Lower leg skin (tissue), 4 donors: ENCODE measurements at regions not wholly inside any gene's neighbourhood (a gene's known extent, or its start where the extent isn't known, plus 50 kb on each side); places are given as distances from the start of the nearest gene placed in this dataset.
"Not testable (repeated sequence)": the region's sequence is repeated elsewhere in the genome, so short reads cannot be mapped to it uniquely, and the experiment has no call there.

Experiments used
- DNase-seq, 2 donors: peaks; one replicate each; pipeline ENCODE4 v3.0.0-alpha.2; 2019; ENCODE audit warnings: low spot score in 2 of 2
- H3K4me3 ChIP-seq: fragments of 200-600 bp; sonication (generic); 2 replicates; pipeline ENCODE4 v1.5.1; 2017; ENCODE audit warnings: mild to moderate bottlenecking, low read depth; ENCODE audit not compliant: poor library complexity, severe bottlenecking
- CTCF ChIP-seq, 3 donors: fragments of 450-650 bp; IDR thresholded peaks; one replicate each; pipeline ENCODE4 v1.5.1; 2016; ENCODE audit warnings: antibody characterized with exemption in 3 of 3, mild to moderate bottlenecking in 3 of 3, moderate library complexity in 2 of 3
- POLR2A ChIP-seq, 2 donors: fragments of 450-650 bp; IDR thresholded peaks; one replicate each; pipeline ENCODE4 v1.6.1; 2016 to 2017; ENCODE audit warnings: antibody characterized with exemption in 2 of 2, mild to moderate bottlenecking in 1 of 2, moderate library complexity in 1 of 2
- WGBS, 2 donors: methylation state at CpG; one replicate each; pipeline ENCODE4 v1.1.5; 2018; 5-methylcytosine and 5-hydroxymethylcytosine counted together
- intact Hi-C: fragments of 100-400 bp; cut with DNase I; formaldehyde crosslinking; loops from one replicate; pipeline ENCODE4 v1.15.0; 2023; ENCODE audit warnings: low total_unique reads

GRCh38 chr5:9771079-9771478 lies 140.9 kb upstream of the TAS2R1 start:
- H3K4me3 ChIP-seq, result no peak overlapping the region
- 63 to 65% methylated on average over 1 of the region's 1 CpG for WGBS, 2 donors
- TF ChIP-seq POLR2A (IDR thresholded peaks at IDR 0.05), result no peak
- no peak for TF ChIP-seq CTCF (IDR thresholded peaks at IDR 0.05)
- DNase-seq, result no peak
- intact Hi-C loops, result no loop called here

GRCh38 chr5:9766581-9766980 lies 136.4 kb upstream of the TAS2R1 start:
- 74 to 82% methylated on average over 3 of the region's 3 CpGs for WGBS, 2 donors
- DNase-seq, result no peak
- intact Hi-C loops, result no loop called here
- H3K4me3 ChIP-seq, result no peak overlapping the region
- TF ChIP-seq CTCF (IDR thresholded peaks at IDR 0.05), result no peak
- TF ChIP-seq POLR2A (IDR thresholded peaks at IDR 0.05), result no peak

- no peak for DNase-seq
- intact Hi-C loops, result no loop called here
- TF ChIP-seq POLR2A (IDR thresholded peaks at IDR 0.05) (no peak), CTCF (IDR thresholded peaks at IDR 0.05) (no peak)
- 41 to 47% methylated on average over 4 of the region's 4 CpGs for WGBS, 2 donors
- no peak overlapping the region for H3K4me3 ChIP-seq
These were observed 135.4 kb upstream of the TAS2R1 start for GRCh38 chr5:9765419-9766140.

- intact Hi-C loops, result no loop called here
- DNase-seq, result no peak
- WGBS, 2 donors, result 47 to 50% methylated on average over 4 of the region's 4 CpGs
- TF ChIP-seq POLR2A (IDR thresholded peaks at IDR 0.05), result no peak
- TF ChIP-seq CTCF (IDR thresholded peaks at IDR 0.05), result no peak
- no peak overlapping the region for H3K4me3 ChIP-seq
These were observed 131.6 kb upstream of the TAS2R1 start for GRCh38 chr5:9761706-9762105.

DNA sequence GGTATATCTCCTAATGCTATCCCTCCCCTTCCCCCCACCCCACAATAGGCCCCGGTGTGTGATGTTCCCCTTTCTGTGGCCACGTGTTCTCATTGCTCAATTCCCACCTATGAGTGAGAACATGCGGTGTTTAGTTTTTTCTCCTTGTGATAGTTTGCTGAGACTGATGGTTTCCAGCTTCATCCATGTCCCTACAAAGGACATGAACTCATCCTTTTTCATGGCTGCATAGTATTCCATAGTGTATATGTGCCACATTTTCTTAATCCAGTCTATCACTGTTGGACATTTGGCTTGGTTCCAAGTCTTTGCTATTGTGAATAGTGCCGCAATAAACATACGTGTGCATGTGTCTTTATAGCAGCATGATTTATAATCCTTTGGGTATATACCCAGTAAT lies 122.5 kb upstream of the TAS2R1 start:
- intact Hi-C loops, DNase-seq: not testable (repeated sequence)
- WGBS, 2 donors, result 91 to 93% methylated on average over 4 to 5 of the region's 5 CpGs

DNA sequence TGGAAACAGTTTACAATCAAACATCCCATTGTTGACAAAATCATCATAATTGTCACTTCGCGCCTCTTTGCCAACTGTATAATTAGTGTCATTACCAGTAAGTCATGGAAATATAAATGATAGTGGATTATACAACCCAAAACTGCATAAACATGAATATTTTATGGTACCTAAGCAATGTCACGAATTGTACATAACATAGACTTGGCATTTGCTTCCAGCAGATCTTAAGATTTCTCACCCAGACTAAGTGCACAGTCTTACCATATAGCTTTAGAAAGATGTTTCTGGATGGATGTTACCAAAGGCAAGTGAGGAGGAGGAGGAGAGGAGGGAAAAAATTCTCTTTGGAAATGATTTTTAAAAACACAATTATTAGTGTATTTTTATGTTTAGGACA lies 113.4 kb upstream of the TAS2R1 start:
- TF ChIP-seq POLR2A (IDR thresholded peaks at IDR 0.05) (no peak), CTCF (IDR thresholded peaks at IDR 0.05) (no peak)
- no peak overlapping the region for H3K4me3 ChIP-seq
- no peak for DNase-seq
- intact Hi-C loops, result no loop called here
- WGBS, 2 donors, result 84 to 90% methylated on average over 3 of the region's 3 CpGs

More for the DNA sequence above, 122.5 kb upstream of the TAS2R1 start:
- H3K4me3 ChIP-seq, result not testable (repeated sequence)
